ENCODE measurements at regions not wholly inside any gene's neighbourhood (a gene's known extent, or its start where the extent isn't known, plus 50 kb on each side); places are given as distances from the start of the nearest gene placed in this dataset.

- TF ChIP-seq CREB1 (IDR thresholded peaks at IDR 0.05; ENCODE audit: low read depth) (no peak), TEAD4 (IDR thresholded peaks at IDR 0.05) (no peak), USF1 (IDR thresholded peaks at IDR 0.05) (no peak), CEBPB (IDR thresholded peaks at IDR 0.05) (no peak), YY1 (IDR thresholded peaks at IDR 0.05; ENCODE audit: low read depth) (no peak), REST (IDR thresholded peaks at IDR 0.05; ENCODE audit: low read depth) (no peak), RAD21 (IDR thresholded peaks at IDR 0.05; ENCODE audit: low read depth) (no peak), FOXM1 (IDR thresholded peaks at IDR 0.05; ENCODE audit: borderline replicate concordance, low read depth) (no peak), EGR1 (IDR thresholded peaks at IDR 0.05) (no peak), MAX (IDR thresholded peaks at IDR 0.05) (no peak), NFIC (IDR thresholded peaks at IDR 0.05) (no peak), TAF1 (IDR thresholded peaks at IDR 0.05; ENCODE audit: low read depth) (no peak), EP300 (IDR thresholded peaks at IDR 0.05; ENCODE audit: borderline replicate concordance) (no peak), ZBTB7A (IDR thresholded peaks at IDR 0.05; ENCODE audit: low read depth) (no peak)
These were observed 1125.7 kb upstream of the GOT2 start for GRCh38 chr16:59859676-59860402.

- TF ChIP-seq USF1 (IDR thresholded peaks at IDR 0.05): no peak
- no peak for TF ChIP-seq TEAD4 (IDR thresholded peaks at IDR 0.05)
- no peak for TF ChIP-seq CREB1 (IDR thresholded peaks at IDR 0.05; ENCODE audit: low read depth)
- TF ChIP-seq EP300 (IDR thresholded peaks at IDR 0.05; ENCODE audit: borderline replicate concordance): no peak
- TF ChIP-seq EGR1 (IDR thresholded peaks at IDR 0.05): no peak
- TF ChIP-seq MAX (IDR thresholded peaks at IDR 0.05): no peak
- no peak for TF ChIP-seq ZBTB7A (IDR thresholded peaks at IDR 0.05; ENCODE audit: low read depth)
- no peak for TF ChIP-seq REST (IDR thresholded peaks at IDR 0.05; ENCODE audit: low read depth)
- TF ChIP-seq YY1 (IDR thresholded peaks at IDR 0.05; ENCODE audit: low read depth): no peak
- TF ChIP-seq TAF1 (IDR thresholded peaks at IDR 0.05; ENCODE audit: low read depth): no peak
- no peak for TF ChIP-seq RAD21 (IDR thresholded peaks at IDR 0.05; ENCODE audit: low read depth)
- no peak for TF ChIP-seq NFIC (IDR thresholded peaks at IDR 0.05)
- TF ChIP-seq TCF12 (IDR thresholded peaks at IDR 0.05; ENCODE audit: low read depth): no peak
- no peak for TF ChIP-seq CEBPB (IDR thresholded peaks at IDR 0.05)
- TF ChIP-seq FOXM1 (IDR thresholded peaks at IDR 0.05; ENCODE audit: borderline replicate concordance, low read depth): no peak
These were observed 1120.8 kb upstream of the GOT2 start for GRCh38 chr16:59854846-59855439.

GRCh38 chr16:59849716-59850115 lies 1115.6 kb upstream of the GOT2 start:
- no peak for TF ChIP-seq NFIC (IDR thresholded peaks at IDR 0.05)
- no peak for TF ChIP-seq CREB1 (IDR thresholded peaks at IDR 0.05; ENCODE audit: low read depth)
- no peak for TF ChIP-seq EGR1 (IDR thresholded peaks at IDR 0.05)
- no peak for TF ChIP-seq TEAD4 (IDR thresholded peaks at IDR 0.05)
- no peak for TF ChIP-seq CEBPB (IDR thresholded peaks at IDR 0.05)

- TF ChIP-seq TCF12 (IDR thresholded peaks at IDR 0.05; ENCODE audit: low read depth) (no peak), MAX (IDR thresholded peaks at IDR 0.05) (no peak), ZBTB7A (IDR thresholded peaks at IDR 0.05; ENCODE audit: low read depth) (no peak), EGR1 (IDR thresholded peaks at IDR 0.05) (no peak), TEAD4 (IDR thresholded peaks at IDR 0.05) (no peak), USF1 (IDR thresholded peaks at IDR 0.05) (no peak), FOXM1 (IDR thresholded peaks at IDR 0.05; ENCODE audit: borderline replicate concordance, low read depth) (no peak), RAD21 (IDR thresholded peaks at IDR 0.05; ENCODE audit: low read depth) (no peak), YY1 (IDR thresholded peaks at IDR 0.05; ENCODE audit: low read depth) (no peak), NFIC (IDR thresholded peaks at IDR 0.05) (no peak), CEBPB (IDR thresholded peaks at IDR 0.05) (no peak), EP300 (IDR thresholded peaks at IDR 0.05; ENCODE audit: borderline replicate concordance) (no peak), CREB1 (IDR thresholded peaks at IDR 0.05; ENCODE audit: low read depth) (no peak), TAF1 (IDR thresholded peaks at IDR 0.05; ENCODE audit: low read depth) (no peak), REST (IDR thresholded peaks at IDR 0.05; ENCODE audit: low read depth) (no peak)
These were observed 1114.2 kb upstream of the GOT2 start for GRCh38 chr16:59848296-59848695.
